Activated T-cell treated with anti-CD3 and anti-CD28 coated beads for 1 hour (primary cell): ENCODE measurements at regions not wholly inside any gene's neighbourhood (a gene's known extent, or its start where the extent isn't known, plus 50 kb on each side); places are given as distances from the start of the nearest gene placed in this dataset.

Experiments
- DNase-seq: peaks from one replicate; pipeline ENCODE4 v3.0.0-alpha.2; 2020; ENCODE audit warnings: low read depth

- no peak for DNase-seq
These were observed 61.8 kb upstream of the TRPM3 start for GRCh38 chr9:71183251-71183650.

DNA sequence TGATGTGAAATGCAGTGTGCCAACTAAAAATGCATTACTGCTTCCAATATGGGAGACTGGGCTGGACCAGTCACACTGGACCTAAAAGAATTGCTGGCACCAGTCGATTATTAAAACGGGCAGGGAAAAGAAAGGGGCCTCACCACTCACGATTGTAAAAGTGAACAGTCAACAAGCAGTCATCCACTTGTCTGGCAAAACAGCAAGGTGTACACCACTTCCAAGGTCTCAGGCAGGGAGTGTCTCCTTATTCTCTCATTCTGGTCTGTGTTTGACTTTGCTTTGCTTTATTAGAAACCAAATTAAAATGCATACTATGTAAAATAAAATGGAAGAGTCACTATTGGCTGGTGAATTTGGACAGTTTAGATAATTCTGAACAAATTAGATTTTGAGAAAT, 57.8 kb upstream of the TRPM3 start:
- DNase-seq: no peak

DNA sequence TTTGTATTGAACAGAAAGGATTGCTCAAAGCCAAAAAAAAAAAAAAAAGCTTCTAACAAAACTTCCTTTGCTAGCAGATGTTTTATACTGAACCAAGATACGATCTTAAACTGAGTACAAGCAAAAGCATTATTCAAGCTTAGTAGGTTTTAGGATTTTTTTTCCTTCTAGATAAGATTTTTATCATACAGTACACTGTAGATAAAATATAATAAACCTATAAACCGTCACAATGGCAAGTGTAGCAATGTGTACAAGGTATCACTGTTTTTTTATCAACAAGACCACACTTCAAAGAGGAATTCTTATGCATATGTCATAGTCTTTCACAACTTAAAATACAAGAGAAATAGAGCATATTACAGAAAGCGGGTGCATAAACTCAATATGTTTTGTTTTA, 56.5 kb upstream of the TRPM3 start:
- DNase-seq: no peak

- DNase-seq: no peak
These were observed 50.1 kb upstream of the TRPM3 start for GRCh38 chr9:71171517-71171916.
